SU-DHL-6 (cell line): ENCODE measurements at regions not wholly inside any gene's neighbourhood (a gene's known extent, or its start where the extent isn't known, plus 50 kb on each side); places are given as distances from the start of the nearest gene placed in this dataset.

Source experiments
- CTCF ChIP-seq: fragments of 200-600 bp; sonication (generic); IDR thresholded peaks from one replicate; pipeline ENCODE4 v1.5.1; 2017; ENCODE audit warnings: antibody characterized with exemption, mild to moderate bottlenecking, low read length, moderate library complexity; ENCODE audit not compliant: insufficient read depth, poor library complexity, severe bottlenecking
- EZH2phosphoT487 ChIP-seq: fragments of 200-600 bp; sonication (generic), shearing (Covaris generic); conservative IDR thresholded peaks from 2 replicates; pipeline ENCODE4 v1.6.1; 2018; ENCODE audit warnings: mild to moderate bottlenecking, antibody characterized with exemption, low read length, moderate library complexity, mixed read lengths

GRCh38 chr12:88650715-88651114, 70.4 kb upstream of the KITLG start:
- TF ChIP-seq CTCF (no peak), EZH2phosphoT487 (no peak)
